ENCODE measurements at regions not wholly inside any gene's neighbourhood (a gene's known extent, or its start where the extent isn't known, plus 50 kb on each side); places are given as distances from the start of the nearest gene placed in this dataset.

DNA sequence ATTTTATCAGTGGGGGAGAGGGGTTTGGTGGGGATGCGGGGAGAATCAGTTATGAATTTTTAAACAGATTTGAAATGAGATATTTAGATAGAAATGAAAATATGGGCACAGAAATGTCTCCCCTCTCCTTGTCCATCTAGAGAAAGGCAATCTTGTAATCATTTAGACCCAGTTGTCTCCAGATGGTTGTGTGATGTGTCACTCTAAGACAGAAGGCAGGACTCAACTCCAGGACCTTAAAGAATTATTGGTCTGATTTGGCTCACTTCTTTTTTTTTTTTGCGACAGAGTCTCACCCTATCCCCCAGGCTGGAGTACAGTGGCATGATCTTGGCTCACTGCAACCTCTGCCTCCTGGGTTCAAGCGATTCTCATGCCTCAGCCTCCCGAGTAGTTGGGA is 77.2 kb downstream of the EOMES start:
- ChIA-PET CTCF (no interaction called here), POLR2A (no interaction called here)
- no peak for DNase-seq (ENCODE audit: low read depth)

DNA sequence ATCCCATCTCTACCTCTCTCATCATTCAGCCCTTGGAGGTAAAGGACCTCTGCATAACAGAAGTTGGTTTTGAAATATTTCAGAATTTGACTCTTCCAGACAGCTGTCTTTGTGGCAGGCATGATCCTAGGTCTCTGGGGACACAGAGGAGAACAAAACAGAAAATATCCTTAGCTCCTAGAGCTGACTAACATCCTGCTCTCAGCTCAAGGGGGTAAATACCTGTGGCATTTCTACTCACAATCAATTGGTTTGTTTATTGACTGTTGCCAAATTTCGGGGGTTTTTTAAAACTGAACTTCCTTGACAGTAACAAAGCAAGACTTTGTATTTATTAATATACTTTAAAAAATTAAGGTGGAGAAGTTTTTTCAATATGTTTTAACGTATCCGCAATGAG is 78.8 kb downstream of the EOMES start:
- ChIA-PET POLR2A (no interaction called here), CTCF (interaction anchor here (1.0 to 1.2 kb wide), 4 partner anchors 11 to 229 kb away, joined by 3 to 4 read pairs (median 3); no protein-coding TSS in a partner anchor)
- TF ChIP-seq, protein P1, sequence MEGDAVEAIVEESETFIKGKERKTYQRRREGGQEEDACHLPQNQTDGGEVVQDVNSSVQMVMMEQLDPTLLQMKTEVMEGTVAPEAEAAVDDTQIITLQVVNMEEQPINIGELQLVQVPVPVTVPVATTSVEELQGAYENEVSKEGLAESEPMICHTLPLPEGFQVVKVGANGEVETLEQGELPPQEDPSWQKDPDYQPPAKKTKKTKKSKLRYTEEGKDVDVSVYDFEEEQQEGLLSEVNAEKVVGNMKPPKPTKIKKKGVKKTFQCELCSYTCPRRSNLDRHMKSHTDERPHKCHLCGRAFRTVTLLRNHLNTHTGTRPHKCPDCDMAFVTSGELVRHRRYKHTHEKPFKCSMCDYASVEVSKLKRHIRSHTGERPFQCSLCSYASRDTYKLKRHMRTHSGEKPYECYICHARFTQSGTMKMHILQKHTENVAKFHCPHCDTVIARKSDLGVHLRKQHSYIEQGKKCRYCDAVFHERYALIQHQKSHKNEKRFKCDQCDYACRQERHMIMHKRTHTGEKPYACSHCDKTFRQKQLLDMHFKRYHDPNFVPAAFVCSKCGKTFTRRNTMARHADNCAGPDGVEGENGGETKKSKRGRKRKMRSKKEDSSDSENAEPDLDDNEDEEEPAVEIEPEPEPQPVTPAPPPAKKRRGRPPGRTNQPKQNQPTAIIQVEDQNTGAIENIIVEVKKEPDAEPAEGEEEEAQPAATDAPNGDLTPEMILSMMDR (IDR thresholded peaks at IDR 0.05; ENCODE audit: insufficient read depth, low read depth, low read length) = no peak
- H3K36me3 ChIP-seq (ENCODE audit: control insufficient read depth, insufficient read depth, low read length) = no peaks in the 10 kb centered on the region
- H3K4me3 ChIP-seq (ENCODE audit: low read depth, low read length) = no peak overlapping the region
- DNase-seq (ENCODE audit: low read depth) = no peak
- no peaks in the 10 kb centered on the region for H3K27me3 ChIP-seq (ENCODE audit: control insufficient read depth, insufficient read depth, low read length)

More for the DNA sequence above, 77.2 kb downstream of the EOMES start:
- Histone ChIP-seq H3K4me3 (ENCODE audit: low read depth, low read length) (no peak overlapping the region), H3K27me3 (ENCODE audit: control insufficient read depth, insufficient read depth, low read length) (no peaks in the 10 kb centered on the region), H3K36me3 (ENCODE audit: control insufficient read depth, insufficient read depth, low read length) (no peaks in the 10 kb centered on the region)
- TF ChIP-seq, protein P1 (IDR thresholded peaks at IDR 0.05; ENCODE audit: insufficient read depth, low read depth, low read length) = no peak

DNA sequence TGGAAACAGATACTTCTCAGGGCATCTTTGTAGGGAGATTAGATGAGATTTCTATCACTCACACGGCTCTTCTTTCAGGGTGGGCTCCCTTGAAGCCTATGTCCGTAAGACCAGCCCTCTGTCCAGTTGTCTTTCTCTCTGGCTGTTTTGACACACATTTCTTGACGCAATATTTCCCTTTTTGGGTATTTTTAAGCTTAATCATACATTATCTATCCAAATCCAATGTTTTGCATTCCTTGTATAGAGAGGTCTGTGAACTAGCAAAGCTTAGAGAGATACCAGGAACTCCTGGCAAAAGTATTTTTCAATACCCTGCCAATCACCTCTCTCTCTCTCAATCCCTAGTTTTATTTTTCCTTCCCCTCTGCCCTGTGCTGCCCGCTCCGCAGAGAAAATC is 79.3 kb downstream of the EOMES start:
- Histone ChIP-seq H3K4me3 (ENCODE audit: low read depth, low read length) (no peak overlapping the region), H3K27me3 (ENCODE audit: control insufficient read depth, insufficient read depth, low read length) (no peaks in the 10 kb centered on the region), H3K36me3 (ENCODE audit: control insufficient read depth, insufficient read depth, low read length) (no peaks in the 10 kb centered on the region)
- ChIA-PET CTCF (interaction anchor here (1.0 to 1.2 kb wide), 2 partner anchors 12 to 14 kb away, joined by 3 read pairs; no protein-coding TSS in a partner anchor), POLR2A (no interaction called here)
- DNase-seq (ENCODE audit: low read depth) = no peak
- TF ChIP-seq, protein P1 (IDR thresholded peaks at IDR 0.05; ENCODE audit: insufficient read depth, low read depth, low read length) = no peak

DNA sequence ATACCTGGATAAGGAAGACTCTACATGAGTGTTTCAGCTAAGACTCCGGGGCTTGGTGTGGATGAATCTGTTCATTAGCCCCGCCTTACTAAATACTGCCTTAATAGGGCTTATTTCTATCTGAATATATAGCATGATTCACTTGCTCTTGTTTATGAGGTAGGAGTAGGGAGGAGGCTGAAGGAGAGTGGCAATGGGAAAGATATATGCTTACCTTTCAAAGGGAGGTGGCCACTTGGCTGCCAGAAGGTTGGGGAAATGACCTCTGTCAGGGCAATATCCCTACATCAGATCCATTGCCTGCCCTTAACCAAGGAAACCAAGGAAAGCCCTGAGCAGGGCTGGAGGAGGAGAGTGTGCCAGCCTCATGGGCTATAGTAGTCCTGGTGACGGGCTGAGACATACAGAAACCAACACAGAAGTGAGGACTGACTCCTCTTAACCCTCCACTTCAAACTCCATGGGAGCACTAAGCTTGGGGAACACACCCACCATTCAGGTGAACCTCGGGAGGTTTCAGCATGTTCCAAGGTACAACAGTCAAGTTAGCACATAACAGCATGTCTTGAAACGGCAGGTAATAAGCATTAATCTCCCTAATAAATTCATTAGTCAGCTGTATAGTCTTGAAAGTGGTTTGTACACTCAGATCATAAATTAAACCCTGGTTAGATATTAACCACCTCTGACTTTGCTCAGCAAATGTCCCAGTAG is 80.1 kb downstream of the EOMES start:
- POLR2A ChIA-PET = no interaction called here
- CTCF ChIA-PET = interaction anchor here (1.0 to 1.2 kb wide), 3 partner anchors 13 kb away, joined by 3 read pairs; no protein-coding TSS in a partner anchor
- DNase-seq (ENCODE audit: low read depth) = no peak
- TF ChIP-seq, protein P1 (IDR thresholded peaks at IDR 0.05; ENCODE audit: insufficient read depth, low read depth, low read length) = no peak
- Histone ChIP-seq H3K27me3 (ENCODE audit: control insufficient read depth, insufficient read depth, low read length) (no peaks in the 10 kb centered on the region), H3K4me3 (ENCODE audit: low read depth, low read length) (no peak overlapping the region), H3K36me3 (ENCODE audit: control insufficient read depth, insufficient read depth, low read length) (no peaks in the 10 kb centered on the region)

DNA sequence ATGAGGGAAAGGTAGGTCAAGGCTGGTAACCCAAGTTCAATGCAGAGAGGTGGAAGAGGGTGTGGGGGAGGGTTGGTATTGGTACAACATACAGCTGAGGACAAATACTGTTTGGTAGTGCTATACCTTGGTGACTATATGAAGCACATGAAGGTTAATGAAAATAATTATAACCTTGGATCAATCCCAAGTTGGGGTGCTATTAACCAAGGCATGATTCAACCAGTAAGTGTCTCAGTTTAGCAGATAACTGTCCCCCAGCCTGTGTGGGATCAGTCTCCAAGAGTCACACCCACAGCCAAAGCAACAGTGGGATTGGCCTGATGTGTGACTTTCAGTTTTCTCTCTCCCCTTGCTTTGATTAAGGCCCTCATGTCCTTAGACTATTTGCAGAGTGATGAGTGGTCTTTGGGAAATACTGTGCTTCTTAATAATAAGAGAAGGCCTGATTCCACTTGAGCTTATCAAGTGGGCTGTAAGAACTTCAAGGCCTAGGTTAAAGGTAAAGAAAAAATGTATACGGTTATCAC is 80.8 kb downstream of the EOMES start:
- no peak for DNase-seq (ENCODE audit: low read depth)
- CTCF ChIA-PET = interaction anchor here (0.8 to 1.2 kb wide), 2 partner anchors 9 to 13 kb away, joined by 3 to 5 read pairs; no protein-coding TSS in a partner anchor
- POLR2A ChIA-PET = no interaction called here
- no peaks in the 10 kb centered on the region for H3K36me3 ChIP-seq (ENCODE audit: control insufficient read depth, insufficient read depth, low read length)
- TF ChIP-seq, protein P1 (IDR thresholded peaks at IDR 0.05; ENCODE audit: insufficient read depth, low read depth, low read length) = no peak
- H3K27me3 ChIP-seq (ENCODE audit: control insufficient read depth, insufficient read depth, low read length) = no peaks in the 10 kb centered on the region
- H3K4me3 ChIP-seq (ENCODE audit: low read depth, low read length) = no peak overlapping the region
